Stimulated activated CD4-positive, alpha-beta T cell treated with anti-CD3 and anti-CD28 coated beads, TNF-alpha, amount 100 ng/mL, for 24 hours (primary cell): ENCODE measurements at regions not wholly inside any gene's neighbourhood (a gene's known extent, or its start where the extent isn't known, plus 50 kb on each side); places are given as distances from the start of the nearest gene placed in this dataset.
"Not testable (repeated sequence)": the region's sequence is repeated elsewhere in the genome, so short reads cannot be mapped to it uniquely, and the experiment has no call there.

ENCODE experiments used
- DNase-seq, 3 experiments: peaks; one replicate each; pipeline ENCODE4 v3.0.0-alpha.2; 2020; ENCODE audit warnings: low read depth in 3 of 3

GRCh38 chr13:58480061-58480460, 848.5 kb downstream of the PCDH17 start:
- DNase-seq = no peak

- DNase-seq = no peak
Observed at GRCh38 chr13:58488251-58488650, 856.7 kb downstream of the PCDH17 start.

- DNase-seq = no peak
Observed at GRCh38 chr13:58495668-58496067, 864.1 kb downstream of the PCDH17 start.

GRCh38 chr13:58500938-58501337, 869.4 kb downstream of the PCDH17 start:
- no peak for DNase-seq

GRCh38 chr13:58504202-58504700, 872.7 kb downstream of the PCDH17 start:
- not testable (repeated sequence) for DNase-seq

- not testable (repeated sequence) for DNase-seq
Observed at GRCh38 chr13:58505262-58505920, 873.8 kb downstream of the PCDH17 start.

GRCh38 chr13:58528351-58528750, 896.8 kb downstream of the PCDH17 start:
- DNase-seq = no peak

GRCh38 chr13:58531614-58532013, 900.1 kb downstream of the PCDH17 start:
- no peak for DNase-seq

GRCh38 chr13:58542530-58542929, 911.0 kb downstream of the PCDH17 start:
- DNase-seq = no peak

- DNase-seq = no peak
Observed at GRCh38 chr13:58547419-58547818, 915.9 kb downstream of the PCDH17 start.

- DNase-seq = no peak
Observed at GRCh38 chr13:58566176-58566575, 934.6 kb downstream of the PCDH17 start.

- DNase-seq = no peak
Observed at GRCh38 chr13:58573743-58574142, 942.2 kb downstream of the PCDH17 start.

- DNase-seq = no peak
Observed at GRCh38 chr13:58574791-58575190, 943.2 kb downstream of the PCDH17 start.

- no peak for DNase-seq
Observed at GRCh38 chr13:58579468-58579867, 947.9 kb downstream of the PCDH17 start.

- no peak for DNase-seq
Observed at GRCh38 chr13:58583966-58584365, 952.4 kb downstream of the PCDH17 start.

GRCh38 chr13:58584610-58585009, 953.1 kb downstream of the PCDH17 start:
- DNase-seq = no peak

- no peak for DNase-seq
Observed at GRCh38 chr13:58587183-58587582, 955.6 kb downstream of the PCDH17 start.

- DNase-seq = no peak
Observed at GRCh38 chr13:58592052-58592451, 960.5 kb downstream of the PCDH17 start.

GRCh38 chr13:58592786-58593185, 961.2 kb downstream of the PCDH17 start:
- no peak for DNase-seq

- no peak for DNase-seq
Observed at GRCh38 chr13:58594747-58595600, 963.4 kb downstream of the PCDH17 start.

GRCh38 chr13:58597552-58597951, 966.0 kb downstream of the PCDH17 start:
- no peak for DNase-seq

GRCh38 chr13:58598241-58598640, 966.7 kb downstream of the PCDH17 start:
- DNase-seq = no peak

GRCh38 chr13:58611117-58611516, 979.6 kb downstream of the PCDH17 start:
- DNase-seq = no peak
